GM18526 (cell line): ENCODE measurements at regions not wholly inside any gene's neighbourhood (a gene's known extent, or its start where the extent isn't known, plus 50 kb on each side); places are given as distances from the start of the nearest gene placed in this dataset.

ENCODE experiments used
- POLR2A ChIP-seq: IDR thresholded peaks from 3 replicates; pipeline ENCODE4 v1.6.1; 2011; ENCODE audit not compliant: insufficient read length; ENCODE audit errors: extremely low read depth

DNA sequence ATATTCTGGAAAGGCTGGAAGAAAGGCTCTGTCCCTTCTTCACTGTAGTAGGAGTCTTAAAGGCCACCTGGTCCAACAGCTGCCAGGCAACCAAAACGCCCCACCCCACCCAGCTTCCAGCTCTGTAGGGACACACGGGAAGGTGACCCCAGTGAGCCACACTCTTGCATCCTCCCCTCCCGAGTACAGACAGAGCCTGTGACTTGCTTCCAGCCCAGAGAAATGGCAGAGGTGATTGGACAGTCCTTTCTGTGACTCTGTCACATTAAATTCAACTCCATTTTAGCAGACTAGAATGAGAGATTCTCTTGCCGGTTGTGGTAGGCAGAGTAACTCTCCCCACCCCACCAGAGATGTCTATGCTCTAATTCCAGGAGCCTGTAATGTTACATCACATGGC is 226.2 kb upstream of the ARID1B start:
- TF ChIP-seq POLR2A: no peak

- TF ChIP-seq POLR2A: no peak
Measured at GRCh38 chr6:156545931-156546330, 231.2 kb upstream of the ARID1B start.

GRCh38 chr6:156545021-156545420 is 232.2 kb upstream of the ARID1B start:
- TF ChIP-seq POLR2A: no peak

- TF ChIP-seq POLR2A: no peak
Measured at GRCh38 chr6:156544046-156544445, 233.1 kb upstream of the ARID1B start.

DNA sequence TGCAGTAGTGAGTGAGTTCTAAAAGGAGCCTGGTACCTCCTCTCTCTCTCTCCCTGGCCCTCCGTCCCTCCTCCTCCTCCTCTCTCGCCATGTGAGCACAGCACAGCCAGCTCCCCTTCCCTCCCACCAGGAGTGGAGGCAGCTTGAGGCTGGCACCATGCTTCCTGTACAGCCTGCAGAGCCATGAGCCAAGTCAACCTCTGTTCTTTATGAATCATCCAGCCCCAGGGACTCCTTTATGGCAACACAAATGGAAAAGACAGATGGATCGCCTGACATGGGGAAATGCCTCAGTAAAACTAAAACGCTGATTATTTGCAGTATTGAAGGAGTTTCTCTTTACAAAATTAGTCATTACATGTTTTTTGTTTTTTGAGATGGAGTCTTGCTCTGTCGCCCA is 233.7 kb upstream of the ARID1B start:
- no peak for TF ChIP-seq POLR2A

DNA sequence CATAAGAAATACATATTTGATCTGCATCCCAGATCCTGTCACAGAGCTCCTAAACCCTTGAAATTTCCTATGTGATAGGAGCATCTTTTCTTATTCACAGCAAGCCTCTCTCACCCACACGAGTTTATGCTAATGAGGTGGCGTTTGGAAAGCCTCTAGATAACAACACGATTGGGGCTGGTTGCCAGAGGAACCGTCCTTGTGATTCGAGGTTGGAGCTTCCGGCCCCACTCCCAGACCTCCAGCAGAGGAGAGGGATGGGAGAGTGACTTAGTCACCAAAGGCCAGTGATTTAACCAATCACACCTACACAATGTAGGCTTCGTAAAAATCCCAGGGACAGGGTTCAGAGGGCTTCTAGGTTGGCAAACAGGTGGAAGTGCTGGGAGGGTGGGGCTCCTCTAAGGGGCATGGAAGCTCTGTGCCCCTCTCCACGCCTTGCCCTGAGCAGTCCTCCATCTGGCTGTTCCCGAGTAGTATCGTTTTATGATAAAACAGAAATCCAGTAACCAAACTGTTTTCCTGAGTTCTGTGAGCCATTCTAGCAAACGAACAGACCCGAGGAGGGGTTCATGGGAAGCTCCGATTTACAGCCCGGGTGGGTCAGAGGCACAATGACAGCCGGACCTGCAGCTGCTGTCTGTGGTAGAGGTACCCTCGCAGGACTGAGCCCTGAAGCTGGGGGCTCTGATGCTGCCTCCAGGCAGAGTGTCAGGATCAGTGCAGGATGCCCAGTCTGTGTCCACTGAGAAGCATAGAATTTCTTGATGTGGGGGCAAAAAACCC is 238.1 kb upstream of the ARID1B start:
- no peak for TF ChIP-seq POLR2A

GRCh38 chr6:156534594-156534993 is 242.6 kb upstream of the ARID1B start:
- no peak for TF ChIP-seq POLR2A

- TF ChIP-seq POLR2A: no peak
Measured at GRCh38 chr6:156533872-156534524, 243.2 kb upstream of the ARID1B start.

- TF ChIP-seq POLR2A: no peak
Measured at GRCh38 chr6:156526081-156526480, 251.1 kb upstream of the ARID1B start.

DNA sequence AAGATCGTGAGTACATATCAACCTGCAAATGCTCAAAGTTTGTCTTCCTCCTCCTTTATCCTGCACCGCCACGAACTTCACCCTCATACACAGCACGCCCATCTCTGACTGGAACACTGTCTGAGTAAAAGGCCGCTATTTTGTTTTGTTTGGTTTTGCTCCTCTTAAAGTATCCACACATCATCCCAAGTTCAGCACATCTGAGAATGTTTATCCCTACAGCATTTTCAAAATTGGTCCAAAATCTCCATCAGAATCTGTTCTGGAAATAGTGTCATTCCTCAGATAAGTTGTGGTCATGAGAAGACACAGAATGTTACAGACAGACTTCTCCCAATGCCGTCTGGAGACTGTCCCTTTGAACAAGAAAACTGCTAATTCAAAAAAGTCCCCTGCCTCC is 251.6 kb upstream of the ARID1B start:
- TF ChIP-seq POLR2A: no peak

GRCh38 chr6:156519940-156520339 is 257.2 kb upstream of the ARID1B start:
- TF ChIP-seq POLR2A: no peak

DNA sequence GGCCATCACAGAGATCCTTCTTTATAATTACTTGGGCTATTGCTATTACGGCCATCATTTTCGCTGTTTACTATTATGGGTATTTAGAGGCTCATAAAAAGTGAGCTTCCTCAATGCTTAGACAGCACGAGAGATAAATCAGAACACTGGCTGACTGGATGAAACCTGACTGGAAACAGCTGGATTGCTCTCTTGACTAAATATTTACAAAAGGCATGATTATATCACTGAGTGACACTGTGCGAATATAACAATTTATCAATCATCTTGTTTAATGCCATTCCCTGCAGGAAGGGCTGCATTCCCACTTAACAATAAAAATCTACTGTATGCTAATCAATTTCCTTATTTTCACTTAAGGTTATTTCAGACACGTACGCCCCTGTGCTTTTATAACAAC is 260.1 kb upstream of the ARID1B start:
- no peak for TF ChIP-seq POLR2A

DNA sequence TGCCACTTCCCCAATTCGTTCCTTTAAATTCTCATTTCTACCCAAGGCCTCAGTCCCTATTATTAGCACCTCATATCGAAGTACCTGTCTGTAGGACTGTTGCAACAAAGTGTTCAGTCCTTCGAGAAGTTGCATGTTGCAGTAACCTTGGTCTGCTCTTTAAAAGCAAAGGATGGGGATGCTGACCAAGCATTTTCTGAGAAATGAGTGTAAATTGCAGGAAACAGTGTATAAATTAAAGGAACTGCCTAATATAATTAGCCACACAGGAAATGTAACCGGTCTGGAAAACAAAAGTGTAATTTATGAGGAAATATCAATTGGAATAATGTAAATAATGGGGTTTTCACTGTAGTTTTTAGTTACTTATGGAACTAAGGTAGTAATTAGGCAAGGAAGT is 261.9 kb upstream of the ARID1B start:
- TF ChIP-seq POLR2A: no peak

DNA sequence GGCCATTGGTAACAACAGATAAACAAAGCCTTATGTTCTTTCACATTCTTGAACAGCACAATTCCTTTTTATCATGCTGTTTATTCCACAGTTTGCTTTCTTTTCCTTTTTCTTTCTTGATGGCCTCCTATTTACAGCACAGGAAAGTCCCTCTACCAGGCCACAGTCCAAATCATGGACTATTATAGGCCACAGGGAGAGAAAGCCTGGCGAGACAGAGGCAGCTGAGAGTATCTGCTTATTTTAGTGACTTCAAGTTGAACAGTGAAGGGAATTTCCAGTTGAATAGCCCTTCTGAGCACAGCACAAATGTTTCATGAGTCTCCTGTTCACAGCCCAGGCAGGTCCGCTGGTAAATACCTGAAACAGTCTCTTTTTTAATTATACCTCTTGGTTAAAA is 263.7 kb upstream of the ARID1B start:
- TF ChIP-seq POLR2A: no peak

GRCh38 chr6:156511570-156511969 is 265.6 kb upstream of the ARID1B start:
- TF ChIP-seq POLR2A: no peak

DNA sequence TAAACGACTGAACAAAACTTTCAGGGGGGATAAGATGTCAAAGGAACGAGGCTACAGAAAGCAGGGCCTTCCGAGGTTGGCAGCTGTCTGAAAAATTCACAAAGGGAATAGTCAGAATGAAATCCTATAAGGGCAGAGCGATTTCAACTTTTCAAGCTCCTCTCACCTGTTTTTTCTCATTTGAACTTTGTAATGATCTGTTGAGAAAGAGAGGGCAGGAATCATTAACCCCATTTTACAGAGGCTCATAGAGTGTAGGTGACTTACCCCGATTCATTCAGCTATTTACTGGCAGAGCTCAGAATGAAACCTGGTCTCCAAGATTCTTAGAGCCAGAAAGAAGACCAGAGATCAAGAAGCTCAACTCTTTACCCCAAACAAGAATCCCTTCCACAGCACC is 266.1 kb upstream of the ARID1B start:
- no peak for TF ChIP-seq POLR2A

DNA sequence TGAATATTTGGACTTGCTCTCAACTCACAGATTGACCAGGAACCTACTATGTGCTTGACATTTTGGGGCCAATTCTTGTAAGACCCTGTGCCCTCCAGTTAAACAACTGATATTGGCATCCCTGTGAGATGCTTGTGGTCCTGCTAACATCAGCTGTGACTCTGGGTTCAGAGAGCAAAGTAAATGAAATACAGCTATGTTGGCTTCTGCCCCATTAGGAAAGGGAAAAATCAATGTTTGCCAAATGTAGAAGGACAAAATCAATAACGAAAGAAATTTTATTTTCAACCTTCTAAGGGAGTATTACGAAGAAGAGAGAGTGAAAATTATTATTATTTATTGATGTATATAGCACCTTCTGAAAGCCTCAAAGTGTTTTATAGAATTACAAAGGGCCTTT is 266.9 kb upstream of the ARID1B start:
- TF ChIP-seq POLR2A: no peak

- no peak for TF ChIP-seq POLR2A
Measured at GRCh38 chr6:156509496-156509895, 267.7 kb upstream of the ARID1B start.

GRCh38 chr6:156508923-156509322 is 268.3 kb upstream of the ARID1B start:
- TF ChIP-seq POLR2A: no peak
